Neural cell (in vitro differentiated cells): ENCODE measurements at regions not wholly inside any gene's neighbourhood (a gene's known extent, or its start where the extent isn't known, plus 50 kb on each side); places are given as distances from the start of the nearest gene placed in this dataset.

Experiments used
- H2AFZ ChIP-seq: fragments of 200-600, 300-800 bp; sonication (generic), shearing (Covaris generic); 2 replicates; pipeline ENCODE4 v1.6.0; 2014; ENCODE audit warnings: low read depth, mild to moderate bottlenecking, antibody characterized with exemption, low read length, moderate library complexity
- H3F3A ChIP-seq: fragments of 200-600 bp; shearing (Covaris generic); 2 replicates; pipeline ENCODE4 v1.6.1; 2016; ENCODE audit warnings: mild to moderate bottlenecking, moderate library complexity, mixed read lengths, antibody characterized with exemption, low read length; ENCODE audit not compliant: insufficient read depth, poor library complexity, severe bottlenecking
- H3K27ac ChIP-seq: fragments of 200-600, 300-800 bp; sonication (generic), shearing (Covaris generic); 2 replicates; pipeline ENCODE4 v1.5.1; 2014; ENCODE audit warnings: mild to moderate bottlenecking, low read length, moderate library complexity
- H3K27me3 ChIP-seq: fragments of 300-800, 200-600 bp; sonication (generic), shearing (Covaris generic); 2 replicates; pipeline ENCODE4 v1.6.0; 2014; ENCODE audit warnings: mild to moderate bottlenecking, low read depth, low read length, moderate library complexity; ENCODE audit not compliant: insufficient read depth
- H3K36me3 ChIP-seq: fragments of 300-800, 200-600 bp; sonication (generic), shearing (Covaris generic); 2 replicates; pipeline ENCODE4 v1.5.1; 2014; ENCODE audit warnings: mild to moderate bottlenecking, antibody characterized with exemption, low read length, moderate library complexity; ENCODE audit not compliant: insufficient read depth
- H3K4me2 ChIP-seq: fragments of 300-800, 200-600 bp; sonication (generic), shearing (Covaris generic); 2 replicates; pipeline ENCODE4 v1.6.0; 2014; ENCODE audit warnings: mild to moderate bottlenecking, low read length
- H3K4me3 ChIP-seq: fragments of 300-800, 200-600 bp; sonication (generic), shearing (Covaris generic); 2 replicates; pipeline ENCODE4 v1.5.1; 2014; ENCODE audit warnings: mild to moderate bottlenecking, low read length, moderate library complexity
- H3K79me2 ChIP-seq: fragments of 200-600 bp; shearing (Covaris generic); replicated peaks from 2 replicates; pipeline ENCODE4 v1.6.0; 2014; ENCODE audit warnings: mild to moderate bottlenecking, low read length, moderate library complexity; ENCODE audit not compliant: insufficient read depth
- H3K9ac ChIP-seq: fragments of 300-800, 200-600 bp; sonication (generic), shearing (Covaris generic); 2 replicates; pipeline ENCODE4 v1.6.1; 2016; ENCODE audit warnings: mild to moderate bottlenecking, low read length, mixed read lengths
- H3K9me2 ChIP-seq: fragments of 200-600 bp; shearing (Covaris generic); 2 replicates; pipeline ENCODE4 v1.6.1; 2016; ENCODE audit warnings: mild to moderate bottlenecking, low read length, mixed read lengths; ENCODE audit not compliant: insufficient read depth
- H3K9me3 ChIP-seq: fragments of 200-600, 300-800 bp; sonication (generic), shearing (Covaris generic); 2 replicates; pipeline ENCODE4 v1.6.1; 2016; ENCODE audit warnings: mild to moderate bottlenecking, mixed run types, low read length, moderate library complexity, mixed read lengths
- H4K20me1 ChIP-seq: fragments of 200-600 bp; shearing (Covaris generic); 2 replicates; pipeline ENCODE4 v1.6.1; 2016; ENCODE audit warnings: mild to moderate bottlenecking, mixed run types; ENCODE audit not compliant: insufficient read depth
- CTCF ChIP-seq: fragments of 450-650 bp; IDR thresholded peaks from 2 replicates; pipeline ENCODE4 v1.5.1; 2014; ENCODE audit warnings: antibody characterized with exemption, mild to moderate bottlenecking, moderate library complexity; ENCODE audit not compliant: poor library complexity, severe bottlenecking
- EP300 ChIP-seq: fragments of 450-650 bp; conservative IDR thresholded peaks from 2 replicates; pipeline ENCODE4 v1.6.1; 2014; ENCODE audit warnings: antibody characterized with exemption, mild to moderate bottlenecking, moderate library complexity; ENCODE audit not compliant: poor library complexity, severe bottlenecking
- EZH2 ChIP-seq: fragments of 200-600, 300-800 bp; shearing (Covaris generic), sonication (generic); IDR thresholded peaks from 2 replicates; pipeline ENCODE4 v1.6.1; 2014; ENCODE audit warnings: antibody characterized with exemption, low read length, borderline replicate concordance, mild to moderate bottlenecking; ENCODE audit not compliant: insufficient read depth, poor library complexity, severe bottlenecking
- MXI1 ChIP-seq: fragments of 450-650 bp; conservative IDR thresholded peaks from 2 replicates; pipeline ENCODE4 v1.6.1; 2014; ENCODE audit warnings: antibody characterized with exemption, mild to moderate bottlenecking; ENCODE audit not compliant: poor library complexity, severe bottlenecking
- POLR2AphosphoS5 ChIP-seq: IDR thresholded peaks from 2 replicates; pipeline ENCODE4 v1.6.1; 2012
- RAD21 ChIP-seq: fragments of 450-650 bp; conservative IDR thresholded peaks from 2 replicates; pipeline ENCODE4 v1.6.1; 2014; ENCODE audit warnings: antibody characterized with exemption, mild to moderate bottlenecking, moderate library complexity
- SMC3 ChIP-seq: fragments of 450-650 bp; conservative IDR thresholded peaks from 2 replicates; pipeline ENCODE4 v1.6.1; 2014; ENCODE audit warnings: antibody characterized with exemption, mild to moderate bottlenecking, moderate library complexity; ENCODE audit not compliant: poor library complexity
- TAF1 ChIP-seq: IDR thresholded peaks from 2 replicates; pipeline ENCODE4 v1.6.1; 2012; ENCODE audit warnings: low read depth
- TF ChIP-seq, protein P1 (sequence below): IDR thresholded peaks from 2 replicates; pipeline ENCODE4 v1.6.1; 2012; ENCODE audit warnings: borderline replicate concordance

DNA sequence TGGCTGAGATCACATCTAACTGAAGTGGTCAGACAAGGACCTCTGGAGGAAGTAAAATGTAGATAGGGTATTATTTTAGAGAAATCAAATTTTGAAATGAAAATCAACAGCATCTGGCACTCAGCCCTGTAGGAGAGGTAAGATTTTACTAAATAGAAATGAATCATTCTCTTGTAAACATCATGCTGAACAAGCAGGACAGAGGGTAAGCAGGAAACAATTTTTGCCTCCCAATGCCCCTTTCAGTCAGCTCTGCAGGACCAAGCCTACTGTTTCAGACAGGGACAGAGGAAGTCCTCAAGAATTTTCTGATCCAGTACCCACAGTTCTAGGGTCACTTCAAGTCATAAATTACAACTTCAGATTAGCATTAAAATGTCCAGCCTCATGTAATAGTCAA is 190.1 kb downstream of the ESM1 start:
- H3K36me3 ChIP-seq = no peaks in the 10 kb centered on the region
- no peak overlapping the region for H3K4me3 ChIP-seq
- no peaks in the 10 kb centered on the region for H3K79me2 ChIP-seq
- H3K9me3 ChIP-seq = no peaks in the 10 kb centered on the region
- H4K20me1 ChIP-seq = no peaks in the 10 kb centered on the region
- TF ChIP-seq EP300 (no peak), CTCF (no peak), MXI1 (no peak), SMC3 (no peak), TAF1 (no peak), POLR2AphosphoS5 (no peak), EZH2 (no peak), RAD21 (no peak)
- TF ChIP-seq, protein P1, sequence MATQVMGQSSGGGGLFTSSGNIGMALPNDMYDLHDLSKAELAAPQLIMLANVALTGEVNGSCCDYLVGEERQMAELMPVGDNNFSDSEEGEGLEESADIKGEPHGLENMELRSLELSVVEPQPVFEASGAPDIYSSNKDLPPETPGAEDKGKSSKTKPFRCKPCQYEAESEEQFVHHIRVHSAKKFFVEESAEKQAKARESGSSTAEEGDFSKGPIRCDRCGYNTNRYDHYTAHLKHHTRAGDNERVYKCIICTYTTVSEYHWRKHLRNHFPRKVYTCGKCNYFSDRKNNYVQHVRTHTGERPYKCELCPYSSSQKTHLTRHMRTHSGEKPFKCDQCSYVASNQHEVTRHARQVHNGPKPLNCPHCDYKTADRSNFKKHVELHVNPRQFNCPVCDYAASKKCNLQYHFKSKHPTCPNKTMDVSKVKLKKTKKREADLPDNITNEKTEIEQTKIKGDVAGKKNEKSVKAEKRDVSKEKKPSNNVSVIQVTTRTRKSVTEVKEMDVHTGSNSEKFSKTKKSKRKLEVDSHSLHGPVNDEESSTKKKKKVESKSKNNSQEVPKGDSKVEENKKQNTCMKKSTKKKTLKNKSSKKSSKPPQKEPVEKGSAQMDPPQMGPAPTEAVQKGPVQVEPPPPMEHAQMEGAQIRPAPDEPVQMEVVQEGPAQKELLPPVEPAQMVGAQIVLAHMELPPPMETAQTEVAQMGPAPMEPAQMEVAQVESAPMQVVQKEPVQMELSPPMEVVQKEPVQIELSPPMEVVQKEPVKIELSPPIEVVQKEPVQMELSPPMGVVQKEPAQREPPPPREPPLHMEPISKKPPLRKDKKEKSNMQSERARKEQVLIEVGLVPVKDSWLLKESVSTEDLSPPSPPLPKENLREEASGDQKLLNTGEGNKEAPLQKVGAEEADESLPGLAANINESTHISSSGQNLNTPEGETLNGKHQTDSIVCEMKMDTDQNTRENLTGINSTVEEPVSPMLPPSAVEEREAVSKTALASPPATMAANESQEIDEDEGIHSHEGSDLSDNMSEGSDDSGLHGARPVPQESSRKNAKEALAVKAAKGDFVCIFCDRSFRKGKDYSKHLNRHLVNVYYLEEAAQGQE = no peak
- no peak overlapping the region for H3K9ac ChIP-seq
- H3K4me2 ChIP-seq = no peak overlapping the region
- no peak overlapping the region for H2AFZ ChIP-seq
- H3F3A ChIP-seq = no peaks in the 10 kb centered on the region
- H3K27me3 ChIP-seq = no peaks in the 10 kb centered on the region
- H3K27ac ChIP-seq = no peak overlapping the region
- no peaks in the 10 kb centered on the region for H3K9me2 ChIP-seq

DNA sequence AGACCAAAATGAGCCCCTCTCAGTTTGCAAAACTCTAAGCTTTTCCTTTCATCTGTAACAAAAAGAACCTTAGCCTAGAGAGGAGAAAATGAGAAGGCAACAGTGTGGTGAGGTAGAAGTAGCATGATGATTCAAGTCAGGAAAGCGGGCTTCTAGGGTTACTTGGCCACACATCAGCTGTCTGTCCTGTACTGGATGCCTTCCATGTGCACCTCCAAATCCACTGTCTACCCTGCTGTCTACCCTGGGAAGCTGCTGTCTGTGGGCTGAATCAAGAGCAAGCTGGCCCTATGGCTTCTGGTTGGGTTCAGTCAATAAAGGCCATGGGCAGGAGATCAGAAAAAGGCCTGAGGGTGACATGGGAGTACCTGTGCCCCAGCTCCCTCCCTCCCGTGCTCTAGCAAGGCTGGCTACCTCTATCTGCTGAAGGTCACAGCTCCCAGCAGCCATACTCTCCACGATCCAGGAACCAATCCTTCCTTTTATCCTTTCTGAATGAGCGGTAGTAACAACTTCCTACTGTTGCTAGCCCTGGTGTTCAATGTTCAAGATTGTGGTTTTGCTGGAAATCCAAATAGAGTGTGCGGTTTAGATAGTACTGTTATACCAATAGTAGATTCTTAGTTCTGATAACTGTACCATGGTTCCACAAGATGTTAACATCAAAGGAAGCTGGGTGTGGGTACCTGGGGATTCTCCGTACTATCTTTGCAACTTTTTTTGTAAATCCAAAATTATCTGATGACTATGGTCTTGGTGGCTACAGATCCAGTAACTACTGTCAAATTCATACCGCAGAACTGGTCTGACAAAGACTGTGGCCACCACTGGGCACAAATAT is 191.0 kb downstream of the ESM1 start:
- no peak for TF ChIP-seq CTCF
- TF ChIP-seq EP300 = no peak
- TF ChIP-seq, protein P1 = no peak
- TF ChIP-seq POLR2AphosphoS5 = no peak
- TF ChIP-seq RAD21 = no peak
- TF ChIP-seq MXI1 = no peak
- no peak for TF ChIP-seq TAF1
- TF ChIP-seq SMC3 = no peak
- H3K36me3 ChIP-seq = no peaks in the 10 kb centered on the region

More for the DNA sequence above, 191.0 kb downstream of the ESM1 start:
- Histone ChIP-seq H2AFZ (no peak overlapping the region), H3K4me3 (no peak overlapping the region), H3K9me2 (no peaks in the 10 kb centered on the region), H3K9me3 (no peaks in the 10 kb centered on the region), H4K20me1 (no peaks in the 10 kb centered on the region), H3K4me2 (no peak overlapping the region), H3K27me3 (no peaks in the 10 kb centered on the region), H3K9ac (no peak overlapping the region), H3F3A (no peaks in the 10 kb centered on the region), H3K27ac (no peak overlapping the region), H3K79me2 (no peaks in the 10 kb centered on the region)
